ENCODE measurements at regions not wholly inside any gene's neighbourhood (a gene's known extent, or its start where the extent isn't known, plus 50 kb on each side); places are given as distances from the start of the nearest gene placed in this dataset.

- no peaks in the 10 kb centered on the region for H4K20me1 ChIP-seq (ENCODE audit: control insufficient read depth, extremely low read depth, insufficient read depth, low read length)
- H2AFZ ChIP-seq (ENCODE audit: control insufficient read depth, low read length), result no peak overlapping the region
- dilution Hi-C loops (cut with MboI; ENCODE audit: extremely low pct_ligation_motif_present, low sequenced_read_pairs), result no loop called here
- FAIRE-seq, result no peak
- H3K4me1 ChIP-seq (ENCODE audit: control insufficient read depth, extremely low read depth, insufficient read depth, low read length), result no peaks in the 10 kb centered on the region
- no peaks in the 10 kb centered on the region for H3K36me3 ChIP-seq (ENCODE audit: control insufficient read depth in 2 of 2, extremely low read depth in 1 of 2, insufficient read depth in 2 of 2, low read length in 2 of 2)
- H3K4me2 ChIP-seq (ENCODE audit: control insufficient read depth, extremely low read depth, insufficient read depth, low read depth, low read length), result no peak overlapping the region
- H3K4me3 ChIP-seq (ENCODE audit: control insufficient read depth in 2 of 3, extremely low read depth in 1 of 3, insufficient read depth in 2 of 3, low read depth in 1 of 3, low read length in 3 of 3), result no peak overlapping the region
- no peaks in the 10 kb centered on the region for H3K27me3 ChIP-seq (ENCODE audit: control insufficient read depth, extremely low read depth, insufficient read depth, low read length)
- H3K9me1 ChIP-seq (ENCODE audit: control insufficient read depth, extremely low read depth, insufficient read depth, low read length), result no peaks in the 10 kb centered on the region
- peaks cover 1% of the 10 kb centered on the region for H3K9me3 ChIP-seq (ENCODE audit: control insufficient read depth, low read depth, low read length)
- H3K27ac ChIP-seq (ENCODE audit: control insufficient read depth, insufficient read depth, low read length), result no peak overlapping the region
- no peak for TF ChIP-seq CTCF (optimal IDR thresholded peaks at IDR 0.05 in 1 of 3, IDR thresholded peaks at IDR 0.05 in 1 of 3, conservative IDR thresholded peaks at IDR 0.05 in 1 of 3; ENCODE audit: extremely low read depth in 1 of 3, insufficient read depth in 2 of 3, low read length in 3 of 3)
- H3K79me2 ChIP-seq (ENCODE audit: control insufficient read depth, insufficient read depth, low read length), result no peaks in the 10 kb centered on the region
- no peak for DNase-seq (ENCODE audit: low read depth, low spot score)
- no peak overlapping the region for H3K9ac ChIP-seq (ENCODE audit: control insufficient read depth, extremely low read depth, insufficient read depth, low read length)
These were observed 113.2 kb downstream of the MFAP3L start for GRCh38 chr4:169912996-169913395.

GRCh38 chr4:169909897-169910296, 116.3 kb downstream of the MFAP3L start:
- Histone ChIP-seq H3K79me2 (ENCODE audit: control insufficient read depth, insufficient read depth, low read length) (no peaks in the 10 kb centered on the region), H3K4me1 (ENCODE audit: control insufficient read depth, extremely low read depth, insufficient read depth, low read length) (no peaks in the 10 kb centered on the region), H4K20me1 (ENCODE audit: control insufficient read depth, extremely low read depth, insufficient read depth, low read length) (no peaks in the 10 kb centered on the region), H3K27me3 (ENCODE audit: control insufficient read depth, extremely low read depth, insufficient read depth, low read length) (no peaks in the 10 kb centered on the region), H3K4me3 (ENCODE audit: control insufficient read depth in 2 of 3, extremely low read depth in 1 of 3, insufficient read depth in 2 of 3, low read depth in 1 of 3, low read length in 3 of 3) (no peak overlapping the region), H3K9me1 (ENCODE audit: control insufficient read depth, extremely low read depth, insufficient read depth, low read length) (no peaks in the 10 kb centered on the region), H3K27ac (ENCODE audit: control insufficient read depth, insufficient read depth, low read length) (no peak overlapping the region), H3K36me3 (ENCODE audit: control insufficient read depth in 2 of 2, extremely low read depth in 1 of 2, insufficient read depth in 2 of 2, low read length in 2 of 2) (no peaks in the 10 kb centered on the region), H3K4me2 (ENCODE audit: control insufficient read depth, extremely low read depth, insufficient read depth, low read depth, low read length) (no peak overlapping the region), H3K9me3 (ENCODE audit: control insufficient read depth, low read depth, low read length) (no peaks in the 10 kb centered on the region), H2AFZ (ENCODE audit: control insufficient read depth, low read length) (no peak overlapping the region), H3K9ac (ENCODE audit: control insufficient read depth, extremely low read depth, insufficient read depth, low read length) (no peak overlapping the region)
- TF ChIP-seq EZH2 (IDR thresholded peaks at IDR 0.05; ENCODE audit: low read length) (no peak), CTCF (optimal IDR thresholded peaks at IDR 0.05 in 1 of 3, IDR thresholded peaks at IDR 0.05 in 1 of 3, conservative IDR thresholded peaks at IDR 0.05 in 1 of 3; ENCODE audit: extremely low read depth in 1 of 3, insufficient read depth in 2 of 3, low read length in 3 of 3) (no peak)
- FAIRE-seq (no peak), DNase-seq (ENCODE audit: low read depth, low spot score) (no peak)
- dilution Hi-C loops (cut with MboI; ENCODE audit: extremely low pct_ligation_motif_present, low sequenced_read_pairs), result no loop called here

Measured in keratinocyte (primary cell).